IMR-90 (cell line): ENCODE measurements at regions not wholly inside any gene's neighbourhood (a gene's known extent, or its start where the extent isn't known, plus 50 kb on each side); places are given as distances from the start of the nearest gene placed in this dataset.

Source experiments
- CEBPB ChIP-seq: IDR thresholded peaks from 2 replicates; pipeline ENCODE4 v1.6.1; 2012; ENCODE audit warnings: low read depth, low read length, improper control_type of control experiment
- CTCF ChIP-seq: conservative IDR thresholded peaks from 2 replicates; pipeline ENCODE4 v1.5.1; 2012; ENCODE audit warnings: mild to moderate bottlenecking, low read depth, low read length, improper control_type of control experiment
- MAFK ChIP-seq: IDR thresholded peaks from 2 replicates; pipeline ENCODE4 v1.6.1; 2012; ENCODE audit warnings: low read depth, low read length, improper control_type of control experiment
- MAZ ChIP-seq: IDR thresholded peaks from 2 replicates; pipeline ENCODE4 v1.6.1; 2012; ENCODE audit warnings: low read depth, mild to moderate bottlenecking, low read length, improper control_type of control experiment, moderate library complexity, borderline replicate concordance
- MXI1 ChIP-seq: IDR thresholded peaks from 2 replicates; pipeline ENCODE4 v1.6.1; 2012; ENCODE audit warnings: low read depth, mild to moderate bottlenecking, low read length, moderate library complexity, borderline replicate concordance
- POLR2A ChIP-seq: IDR thresholded peaks from 2 replicates; pipeline ENCODE4 v1.6.1; 2012; ENCODE audit warnings: mild to moderate bottlenecking, low read depth, low read length
- USF2 ChIP-seq: fragments of 150-350 bp; IDR thresholded peaks from 2 replicates; pipeline ENCODE4 v1.6.1; 2017; ENCODE audit warnings: mild to moderate bottlenecking, antibody characterized with exemption, low read length, low read depth

GRCh38 chr3:154819491-154819890 lies 260.6 kb upstream of the MME start:
- TF ChIP-seq CTCF = no peak
- no peak for TF ChIP-seq MXI1
- no peak for TF ChIP-seq POLR2A
- no peak for TF ChIP-seq MAFK
- no peak for TF ChIP-seq CEBPB
- no peak for TF ChIP-seq MAZ
- no peak for TF ChIP-seq USF2
